ENCODE measurements at regions not wholly inside any gene's neighbourhood (a gene's known extent, or its start where the extent isn't known, plus 50 kb on each side); places are given as distances from the start of the nearest gene placed in this dataset.

DNA sequence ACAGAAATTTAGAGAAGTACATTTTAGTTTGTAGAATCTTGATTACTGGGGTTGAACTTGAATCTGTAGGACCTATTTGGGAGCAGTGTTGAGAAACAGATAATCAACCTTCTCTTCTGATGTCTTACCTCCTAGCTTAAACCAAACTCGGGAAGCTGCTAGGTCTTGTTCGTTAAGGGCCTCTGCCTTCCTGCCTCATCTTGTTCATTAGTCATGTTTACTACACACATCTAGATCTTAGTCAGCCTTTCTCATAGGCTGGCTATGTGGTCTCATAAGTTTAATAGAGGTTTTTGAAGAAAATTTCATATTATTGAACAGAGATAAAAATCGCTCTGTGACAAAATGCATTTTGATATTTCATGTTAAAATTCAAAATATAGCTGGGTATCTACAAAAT, 331.0 kb upstream of the EDIL3 start:
- TF ChIP-seq, protein P1, sequence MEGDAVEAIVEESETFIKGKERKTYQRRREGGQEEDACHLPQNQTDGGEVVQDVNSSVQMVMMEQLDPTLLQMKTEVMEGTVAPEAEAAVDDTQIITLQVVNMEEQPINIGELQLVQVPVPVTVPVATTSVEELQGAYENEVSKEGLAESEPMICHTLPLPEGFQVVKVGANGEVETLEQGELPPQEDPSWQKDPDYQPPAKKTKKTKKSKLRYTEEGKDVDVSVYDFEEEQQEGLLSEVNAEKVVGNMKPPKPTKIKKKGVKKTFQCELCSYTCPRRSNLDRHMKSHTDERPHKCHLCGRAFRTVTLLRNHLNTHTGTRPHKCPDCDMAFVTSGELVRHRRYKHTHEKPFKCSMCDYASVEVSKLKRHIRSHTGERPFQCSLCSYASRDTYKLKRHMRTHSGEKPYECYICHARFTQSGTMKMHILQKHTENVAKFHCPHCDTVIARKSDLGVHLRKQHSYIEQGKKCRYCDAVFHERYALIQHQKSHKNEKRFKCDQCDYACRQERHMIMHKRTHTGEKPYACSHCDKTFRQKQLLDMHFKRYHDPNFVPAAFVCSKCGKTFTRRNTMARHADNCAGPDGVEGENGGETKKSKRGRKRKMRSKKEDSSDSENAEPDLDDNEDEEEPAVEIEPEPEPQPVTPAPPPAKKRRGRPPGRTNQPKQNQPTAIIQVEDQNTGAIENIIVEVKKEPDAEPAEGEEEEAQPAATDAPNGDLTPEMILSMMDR (IDR thresholded peaks at IDR 0.05; ENCODE audit: low read depth, low read length) = no peak
- TF ChIP-seq POLR2A (IDR thresholded peaks at IDR 0.05; ENCODE audit: extremely low read depth, insufficient read length) (no peak), MYC (IDR thresholded peaks at IDR 0.05; ENCODE audit: low read depth, low read length) (no peak)
- TF ChIP-seq, protein P2, sequence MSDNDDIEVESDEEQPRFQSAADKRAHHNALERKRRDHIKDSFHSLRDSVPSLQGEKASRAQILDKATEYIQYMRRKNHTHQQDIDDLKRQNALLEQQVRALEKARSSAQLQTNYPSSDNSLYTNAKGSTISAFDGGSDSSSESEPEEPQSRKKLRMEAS (IDR thresholded peaks at IDR 0.05; ENCODE audit: low read depth, low read length) = no peak
